Kidney epithelial cell (primary cell): ENCODE measurements at regions not wholly inside any gene's neighbourhood (a gene's known extent, or its start where the extent isn't known, plus 50 kb on each side); places are given as distances from the start of the nearest gene placed in this dataset.

ENCODE experiments used
- DNase-seq: peaks from one replicate; pipeline ENCODE4 v3.0.0-alpha.2; 2010; ENCODE audit warnings: low read depth
- H3K27me3 ChIP-seq: 2 replicates; pipeline ENCODE4 v1.6.0; 2011; ENCODE audit warnings: low read length; ENCODE audit not compliant: control insufficient read depth, insufficient read depth
- H3K36me3 ChIP-seq: 2 replicates; pipeline ENCODE4 v1.5.1; 2011; ENCODE audit warnings: low read length; ENCODE audit not compliant: control insufficient read depth, insufficient read depth
- H3K4me3 ChIP-seq: 2 replicates; pipeline ENCODE4 v1.5.1; 2011; ENCODE audit warnings: low read depth, mild to moderate bottlenecking, control low read depth, low read length
- TF ChIP-seq, protein P1 (sequence below): IDR thresholded peaks from 2 replicates; pipeline ENCODE4 v1.5.1; 2011; ENCODE audit warnings: mild to moderate bottlenecking, moderate library complexity, low read length, control low read depth, inconsistent platforms; ENCODE audit not compliant: insufficient read depth, poor library complexity, severe bottlenecking

DNA sequence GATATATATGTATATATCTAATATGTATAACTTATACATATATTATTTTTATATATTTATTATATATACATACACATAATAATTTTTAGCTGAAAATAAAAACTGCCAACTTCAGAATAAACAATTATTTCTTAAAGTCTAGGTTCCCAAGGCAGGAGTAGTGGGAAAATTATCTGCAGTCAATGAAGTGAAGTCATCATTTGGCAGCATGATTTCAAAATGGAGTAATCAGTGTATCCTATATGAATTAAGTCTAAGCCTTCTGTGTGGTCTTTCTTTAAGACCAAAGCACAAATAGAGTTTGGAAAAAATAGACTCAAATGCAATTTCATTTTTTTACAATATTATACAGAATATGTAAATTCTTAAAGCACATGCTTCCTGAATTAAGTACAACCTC lies 251.0 kb downstream of the SAMD5 start:
- no peak for DNase-seq
- TF ChIP-seq, protein P1, sequence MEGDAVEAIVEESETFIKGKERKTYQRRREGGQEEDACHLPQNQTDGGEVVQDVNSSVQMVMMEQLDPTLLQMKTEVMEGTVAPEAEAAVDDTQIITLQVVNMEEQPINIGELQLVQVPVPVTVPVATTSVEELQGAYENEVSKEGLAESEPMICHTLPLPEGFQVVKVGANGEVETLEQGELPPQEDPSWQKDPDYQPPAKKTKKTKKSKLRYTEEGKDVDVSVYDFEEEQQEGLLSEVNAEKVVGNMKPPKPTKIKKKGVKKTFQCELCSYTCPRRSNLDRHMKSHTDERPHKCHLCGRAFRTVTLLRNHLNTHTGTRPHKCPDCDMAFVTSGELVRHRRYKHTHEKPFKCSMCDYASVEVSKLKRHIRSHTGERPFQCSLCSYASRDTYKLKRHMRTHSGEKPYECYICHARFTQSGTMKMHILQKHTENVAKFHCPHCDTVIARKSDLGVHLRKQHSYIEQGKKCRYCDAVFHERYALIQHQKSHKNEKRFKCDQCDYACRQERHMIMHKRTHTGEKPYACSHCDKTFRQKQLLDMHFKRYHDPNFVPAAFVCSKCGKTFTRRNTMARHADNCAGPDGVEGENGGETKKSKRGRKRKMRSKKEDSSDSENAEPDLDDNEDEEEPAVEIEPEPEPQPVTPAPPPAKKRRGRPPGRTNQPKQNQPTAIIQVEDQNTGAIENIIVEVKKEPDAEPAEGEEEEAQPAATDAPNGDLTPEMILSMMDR: no peak
- no peaks in the 10 kb centered on the region for H3K27me3 ChIP-seq

DNA sequence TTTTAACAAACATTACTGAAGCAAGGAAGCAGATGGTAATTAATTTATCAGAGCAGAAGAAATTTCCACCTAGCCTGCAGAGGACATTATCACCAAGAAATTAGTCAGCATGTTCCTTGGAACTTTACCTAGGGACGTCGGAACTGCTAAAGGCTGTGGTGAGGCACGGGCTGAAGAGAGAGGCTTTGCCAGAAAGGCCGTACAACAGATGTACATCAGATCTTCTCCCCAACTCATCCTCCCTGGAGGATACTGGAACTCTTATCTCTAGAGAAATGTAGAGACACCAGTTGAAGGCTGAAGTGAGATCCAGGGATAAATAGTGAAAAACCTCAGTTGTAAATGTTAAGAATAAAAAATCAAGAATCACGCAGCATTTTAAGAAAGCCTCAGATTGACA lies 257.1 kb downstream of the SAMD5 start:
- H3K4me3 ChIP-seq: no peak overlapping the region
- no peak for DNase-seq
- no peaks in the 10 kb centered on the region for H3K36me3 ChIP-seq
- TF ChIP-seq, protein P1: no peak
- H3K27me3 ChIP-seq: no peaks in the 10 kb centered on the region

More for the DNA sequence above, 251.0 kb downstream of the SAMD5 start:
- Histone ChIP-seq H3K36me3 (no peaks in the 10 kb centered on the region), H3K4me3 (no peak overlapping the region)

DNA sequence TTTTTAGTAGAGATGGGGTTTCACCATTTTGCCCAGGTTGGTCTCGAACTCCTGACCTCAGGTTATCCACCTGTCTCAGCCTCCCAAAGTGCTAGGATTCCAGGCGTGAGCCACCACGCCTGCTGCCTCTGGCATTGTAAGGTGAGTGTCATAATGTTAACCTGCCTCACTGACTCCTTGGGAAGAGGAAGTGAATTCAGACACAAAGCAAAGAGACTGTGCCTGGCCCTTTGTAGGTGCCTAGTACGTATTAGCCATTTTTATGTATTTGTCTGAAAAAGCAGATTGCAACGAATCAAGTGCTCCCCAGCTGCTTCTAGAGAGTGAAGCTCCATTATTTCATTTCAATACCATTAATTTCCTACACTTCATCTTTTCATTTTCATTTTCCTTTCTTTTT lies 260.5 kb downstream of the SAMD5 start:
- TF ChIP-seq, protein P1: no peak
- Histone ChIP-seq H3K36me3 (no peaks in the 10 kb centered on the region), H3K4me3 (no peak overlapping the region), H3K27me3 (no peaks in the 10 kb centered on the region)
- no peak for DNase-seq

DNA sequence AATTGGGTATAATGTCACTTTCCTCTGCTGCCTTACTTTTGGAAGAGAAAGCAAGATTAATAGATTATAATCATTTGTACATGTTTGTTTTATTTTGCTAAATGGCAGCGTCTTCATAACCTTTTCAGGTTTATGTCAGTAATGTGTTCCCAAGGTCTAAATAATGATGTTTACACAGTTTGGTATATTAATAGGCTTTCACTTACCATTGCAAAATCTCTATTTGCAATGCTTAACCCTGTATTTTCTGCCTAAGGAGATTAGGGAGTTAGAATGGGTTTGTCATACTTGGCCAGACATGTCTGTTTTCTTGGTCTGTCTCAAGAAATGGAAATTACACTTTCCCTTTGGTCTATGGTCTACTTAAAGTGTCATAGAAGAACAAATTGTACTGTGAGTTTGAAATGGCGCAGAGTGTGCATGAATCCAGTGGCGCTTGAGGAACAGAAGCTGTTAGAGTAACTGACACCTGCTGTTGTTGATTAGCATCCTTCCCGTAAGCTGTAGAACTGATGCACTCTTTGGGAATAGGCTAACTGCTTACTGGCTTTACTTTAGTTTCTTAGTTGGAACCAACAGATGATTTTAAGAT lies 261.1 kb downstream of the SAMD5 start:
- Histone ChIP-seq H3K4me3 (no peak overlapping the region), H3K36me3 (no peaks in the 10 kb centered on the region), H3K27me3 (no peaks in the 10 kb centered on the region)
- TF ChIP-seq, protein P1: no peak
- no peak for DNase-seq

DNA sequence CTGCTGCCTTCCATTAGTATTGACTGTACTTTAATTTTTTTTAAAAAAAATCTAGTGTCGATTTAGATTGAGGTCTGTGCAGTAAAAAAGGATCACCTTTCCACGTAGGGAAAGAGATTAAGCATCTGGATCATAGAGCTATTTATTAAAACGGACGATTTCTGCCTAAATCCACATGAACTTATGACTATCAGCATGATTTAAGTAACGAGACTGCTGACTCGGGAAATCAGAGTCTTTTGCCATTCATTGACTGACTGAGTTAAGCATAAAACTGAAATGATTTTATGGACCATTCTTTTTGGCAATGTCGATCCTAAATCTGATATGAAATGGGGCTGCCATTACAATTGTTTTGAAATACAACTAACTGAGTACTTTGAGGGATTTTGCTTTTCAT lies 261.7 kb downstream of the SAMD5 start:
- H3K4me3 ChIP-seq: no peak overlapping the region
- no peaks in the 10 kb centered on the region for H3K36me3 ChIP-seq
- TF ChIP-seq, protein P1: no peak
- H3K27me3 ChIP-seq: no peaks in the 10 kb centered on the region
- no peak for DNase-seq

DNA sequence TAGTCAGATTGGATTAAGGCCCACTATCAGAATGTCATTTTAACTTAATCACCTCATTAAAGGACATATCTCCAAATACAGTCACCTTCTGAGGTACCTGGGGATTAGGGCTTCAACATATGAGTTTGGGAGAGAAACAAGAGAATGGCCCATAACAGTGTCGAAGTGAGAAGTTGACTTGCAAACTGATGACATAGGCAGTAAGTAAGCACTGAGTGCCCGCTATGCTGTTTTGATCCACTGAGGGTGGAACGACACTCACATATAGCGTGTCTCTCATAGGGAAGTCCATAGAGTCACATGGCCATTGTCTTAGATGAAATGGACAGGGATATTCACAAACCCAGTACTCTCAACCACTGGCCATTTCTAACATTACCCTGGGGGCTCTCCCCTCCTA lies 264.2 kb downstream of the SAMD5 start:
- TF ChIP-seq, protein P1: no peak
- DNase-seq: no peak
- H3K36me3 ChIP-seq: no peaks in the 10 kb centered on the region
- no peaks in the 10 kb centered on the region for H3K27me3 ChIP-seq
- no peak overlapping the region for H3K4me3 ChIP-seq
